ENCODE measurements at regions not wholly inside any gene's neighbourhood (a gene's known extent, or its start where the extent isn't known, plus 50 kb on each side); places are given as distances from the start of the nearest gene placed in this dataset.
"Not testable (repeated sequence)": the region's sequence is repeated elsewhere in the genome, so short reads cannot be mapped to it uniquely, and the experiment has no call there.

DNA sequence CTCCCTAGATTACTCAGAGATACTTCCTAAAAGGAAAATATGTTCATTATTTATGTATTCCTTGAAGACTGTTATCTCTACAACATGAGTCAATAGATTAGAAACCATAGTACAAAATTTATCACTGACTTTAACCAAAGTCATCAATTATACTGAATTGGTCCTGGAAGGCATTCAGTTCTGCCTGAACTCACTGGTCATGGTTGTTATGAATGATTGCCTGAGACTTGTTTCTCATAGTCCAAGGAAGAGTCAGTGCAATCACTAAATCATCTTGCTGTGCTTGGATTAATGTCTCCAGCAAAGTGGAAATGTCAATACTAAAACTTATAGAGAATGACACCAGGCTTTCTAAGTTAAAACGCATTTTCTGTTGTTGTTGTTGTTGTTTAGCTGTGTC is 878.6 kb upstream of the MANEA start:
- H3K36me3 ChIP-seq (ENCODE audit: insufficient read depth, low read length), result no peaks in the 10 kb centered on the region
- ChIA-PET CTCF (ENCODE audit: partially characterized antibody) (no interaction called here), POLR2A (ENCODE audit: partially characterized antibody) (no interaction called here)
- DNase-seq, result no peak
- H3K4me1 ChIP-seq (ENCODE audit: insufficient read depth, low read length), result no peaks in the 10 kb centered on the region
- H3K9me3 Mint-ChIP-seq, result peaks cover 0 to 11% (median 2%) of the 10 kb centered on the region in 8 donors
- H3K4me3 Mint-ChIP-seq, result no peak overlapping the region
- H3K27me3 Mint-ChIP-seq, result no peaks in the 10 kb centered on the region
- no peaks in the 10 kb centered on the region for H3K36me3 Mint-ChIP-seq
- H3K4me1 Mint-ChIP-seq, result no peaks in the 10 kb centered on the region
- intact Hi-C loops (cut with micrococcal nuclease), result no loop called here
- no peaks in the 10 kb centered on the region for H3K9me3 ChIP-seq (ENCODE audit: control insufficient read depth in 1 of 2, low read length in 2 of 2)
- no peak overlapping the region for H3K27ac Mint-ChIP-seq
- no peak overlapping the region for H3K4me3 ChIP-seq (ENCODE audit: low read length in 2 of 2)
- no peaks in the 10 kb centered on the region for H3K27me3 ChIP-seq (ENCODE audit: insufficient read depth, low read length)
- no peak overlapping the region for H3K27ac ChIP-seq (ENCODE audit: low read depth, low read length)

DNA sequence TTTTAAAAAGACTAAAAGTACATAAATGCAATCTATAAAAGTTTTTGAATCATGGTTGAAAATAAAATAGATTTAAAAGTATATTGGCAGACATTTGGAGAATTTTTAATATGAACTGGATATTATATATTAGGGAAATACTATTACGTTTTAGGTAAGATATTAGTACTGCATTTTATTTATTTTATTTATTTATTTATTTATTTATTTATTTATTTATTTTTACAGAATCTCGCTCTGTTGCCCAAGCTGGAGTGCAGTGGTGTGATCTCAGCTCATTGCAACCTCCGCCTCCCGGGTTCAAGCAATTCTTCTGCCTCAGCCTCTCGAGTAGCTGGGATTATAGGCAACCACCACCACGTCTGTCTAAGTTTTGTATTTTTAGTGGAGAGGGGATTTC is 890.1 kb upstream of the MANEA start:
- DNase-seq; H3K27ac Mint-ChIP-seq; intact Hi-C loops (cut with micrococcal nuclease); H3K4me1 Mint-ChIP-seq; H3K9me3 ChIP-seq (ENCODE audit: control insufficient read depth in 1 of 2, low read length in 2 of 2); POLR2A ChIA-PET (ENCODE audit: partially characterized antibody); H3K27me3 ChIP-seq (ENCODE audit: insufficient read depth, low read length); H3K36me3 ChIP-seq (ENCODE audit: insufficient read depth, low read length); H3K4me3 ChIP-seq (ENCODE audit: low read length in 2 of 2); H3K27ac ChIP-seq (ENCODE audit: low read depth, low read length); H3K4me1 ChIP-seq (ENCODE audit: insufficient read depth, low read length); H3K36me3 Mint-ChIP-seq; H3K4me3 Mint-ChIP-seq; H3K27me3 Mint-ChIP-seq; CTCF ChIA-PET (ENCODE audit: partially characterized antibody): not testable (repeated sequence)
- peaks cover 0 to 10% (median 2%) of the 10 kb centered on the region in 8 donors for H3K9me3 Mint-ChIP-seq

DNA sequence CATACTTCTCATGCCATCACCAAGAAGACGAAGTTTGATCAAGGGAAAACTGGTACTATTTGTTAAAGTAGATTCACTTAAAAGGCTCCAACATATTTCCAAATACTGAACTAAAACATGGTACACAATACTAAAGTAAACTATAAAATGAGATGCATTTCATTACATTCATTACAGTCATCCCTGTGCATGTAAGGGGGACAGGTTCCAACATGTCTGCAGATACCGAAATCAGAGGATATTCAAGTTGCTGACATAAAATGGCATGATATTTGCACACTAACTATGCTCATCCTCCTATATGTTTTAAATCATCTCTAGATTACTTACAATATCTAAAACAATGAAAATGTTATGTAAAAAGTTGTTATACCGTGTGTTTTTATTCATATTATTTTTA is 893.9 kb upstream of the MANEA start:
- CTCF ChIA-PET (ENCODE audit: partially characterized antibody), result no interaction called here
- no peaks in the 10 kb centered on the region for H3K4me1 Mint-ChIP-seq
- intact Hi-C loops (cut with micrococcal nuclease), result no loop called here
- H3K36me3 Mint-ChIP-seq, result no peaks in the 10 kb centered on the region
- Histone ChIP-seq H3K4me1 (ENCODE audit: insufficient read depth, low read length) (no peaks in the 10 kb centered on the region), H3K9me3 (ENCODE audit: control insufficient read depth in 1 of 2, low read length in 2 of 2) (no peaks in the 10 kb centered on the region), H3K36me3 (ENCODE audit: insufficient read depth, low read length) (no peaks in the 10 kb centered on the region), H3K4me3 (ENCODE audit: low read length in 2 of 2) (no peak overlapping the region), H3K27me3 (ENCODE audit: insufficient read depth, low read length) (no peaks in the 10 kb centered on the region), H3K27ac (ENCODE audit: low read depth, low read length) (no peak overlapping the region)
- peaks cover 0 to 5% (median 0%) of the 10 kb centered on the region in 8 donors for H3K9me3 Mint-ChIP-seq
- no peak overlapping the region for H3K4me3 Mint-ChIP-seq
- POLR2A ChIA-PET (ENCODE audit: partially characterized antibody), result no interaction called here
- no peak overlapping the region for H3K27ac Mint-ChIP-seq
- no peaks in the 10 kb centered on the region for H3K27me3 Mint-ChIP-seq
- no peak for DNase-seq

DNA sequence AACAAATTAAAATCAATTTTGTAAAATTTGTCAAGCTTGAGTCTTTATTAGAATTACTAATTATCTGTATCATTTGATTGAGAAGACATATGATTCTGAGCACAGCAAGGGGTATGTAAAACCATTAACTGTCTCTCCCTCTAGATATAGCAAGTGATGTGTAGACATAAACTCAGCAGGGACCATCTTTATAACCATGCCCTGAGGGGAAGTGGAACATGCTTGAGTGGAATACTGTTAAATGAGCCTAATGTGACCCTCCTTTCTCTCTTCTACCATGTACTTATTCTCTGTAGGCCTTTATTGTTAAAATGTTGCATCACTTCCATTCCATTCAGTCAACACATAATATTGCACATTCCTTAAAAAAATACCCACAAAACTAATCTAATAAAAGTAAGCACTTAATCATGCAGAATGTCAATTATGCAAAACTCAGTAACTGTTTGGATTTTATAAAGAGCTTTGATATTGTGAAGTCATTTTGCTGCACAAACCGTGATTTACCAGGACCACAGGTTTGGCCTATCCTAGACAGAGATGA is 896.6 kb upstream of the MANEA start:
- Histone ChIP-seq H3K9me3 (ENCODE audit: control insufficient read depth in 1 of 2, low read length in 2 of 2) (no peaks in the 10 kb centered on the region), H3K36me3 (ENCODE audit: insufficient read depth, low read length) (no peaks in the 10 kb centered on the region), H3K4me3 (ENCODE audit: low read length in 2 of 2) (no peak overlapping the region), H3K27ac (ENCODE audit: low read depth, low read length) (no peak overlapping the region), H3K27me3 (ENCODE audit: insufficient read depth, low read length) (no peaks in the 10 kb centered on the region), H3K4me1 (ENCODE audit: insufficient read depth, low read length) (no peaks in the 10 kb centered on the region)
- CTCF ChIA-PET (ENCODE audit: partially characterized antibody), result no interaction called here
- peaks cover 0 to 5% (median under 1%) of the 10 kb centered on the region in 8 donors for H3K9me3 Mint-ChIP-seq
- H3K36me3 Mint-ChIP-seq, result no peaks in the 10 kb centered on the region
- H3K27ac Mint-ChIP-seq, result no peak overlapping the region
- no peak overlapping the region for H3K4me3 Mint-ChIP-seq
- DNase-seq, result no peak
- intact Hi-C loops (cut with micrococcal nuclease), result no loop called here
- no peaks in the 10 kb centered on the region for H3K4me1 Mint-ChIP-seq
- POLR2A ChIA-PET (ENCODE audit: partially characterized antibody), result no interaction called here
- H3K27me3 Mint-ChIP-seq, result no peaks in the 10 kb centered on the region

DNA sequence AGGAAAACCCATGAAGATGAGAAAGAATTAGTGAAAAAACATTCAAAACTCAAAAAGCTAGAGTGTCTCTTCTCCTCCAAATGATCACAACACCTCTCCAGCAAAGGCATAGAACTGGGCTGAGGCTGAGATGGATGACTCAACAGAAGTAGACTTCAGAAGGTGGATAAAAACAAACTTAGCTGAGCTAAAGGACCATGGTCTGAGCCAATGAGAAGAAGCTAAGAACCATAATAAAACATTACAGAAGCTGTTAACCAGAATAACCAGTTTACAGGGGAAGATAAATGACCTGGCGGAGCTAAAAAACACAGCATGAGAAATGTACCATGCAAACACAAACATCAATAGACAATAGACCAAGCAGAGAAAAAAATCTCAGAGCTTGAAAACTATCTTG is 904.1 kb upstream of the MANEA start:
- Mint-ChIP-seq H3K4me1 (no peaks in the 10 kb centered on the region), H3K4me3 (no peak overlapping the region), H3K9me3 (peaks cover 0 to 15% (median 5%) of the 10 kb centered on the region in 8 donors), H3K27me3 (no peaks in the 10 kb centered on the region), H3K27ac (no peak overlapping the region), H3K36me3 (no peaks in the 10 kb centered on the region)
- H3K4me1 ChIP-seq (ENCODE audit: insufficient read depth, low read length), result no peaks in the 10 kb centered on the region
- H3K9me3 ChIP-seq (ENCODE audit: control insufficient read depth in 1 of 2, low read length in 2 of 2), result no peaks in the 10 kb centered on the region
- CTCF ChIA-PET (ENCODE audit: partially characterized antibody), result no interaction called here
- no peak overlapping the region for H3K27ac ChIP-seq (ENCODE audit: low read depth, low read length)
- no peaks in the 10 kb centered on the region for H3K27me3 ChIP-seq (ENCODE audit: insufficient read depth, low read length)
- no peak overlapping the region for H3K4me3 ChIP-seq (ENCODE audit: low read length in 2 of 2)
- no peaks in the 10 kb centered on the region for H3K36me3 ChIP-seq (ENCODE audit: insufficient read depth, low read length)
- intact Hi-C loops (cut with micrococcal nuclease), result no loop called here
- no peak for DNase-seq
- POLR2A ChIA-PET (ENCODE audit: partially characterized antibody), result no interaction called here

DNA sequence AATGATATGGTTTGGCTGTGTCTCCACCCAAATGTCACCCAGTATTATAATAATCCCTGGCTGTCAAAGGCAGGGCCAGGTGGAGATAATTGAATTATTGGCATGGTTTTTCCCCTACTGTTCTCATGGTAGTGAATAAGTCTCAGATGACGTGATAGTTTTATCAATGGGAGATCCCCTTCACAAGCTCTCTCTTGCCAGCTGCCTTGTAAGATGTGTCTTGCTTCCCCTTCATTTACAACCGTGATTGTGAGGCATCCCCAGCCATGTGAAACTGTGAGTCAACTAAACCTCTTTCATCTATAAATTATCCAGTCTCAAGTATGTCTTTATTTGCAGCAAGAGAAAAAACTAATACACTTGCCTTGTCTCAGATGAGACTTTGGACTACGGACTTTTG is 907.3 kb upstream of the MANEA start:
- Mint-ChIP-seq H3K36me3 (no peaks in the 10 kb centered on the region), H3K9me3 (peaks cover 0 to 13% (median 4%) of the 10 kb centered on the region in 8 donors), H3K4me3 (no peak overlapping the region), H3K4me1 (no peaks in the 10 kb centered on the region), H3K27me3 (no peaks in the 10 kb centered on the region), H3K27ac (no peak overlapping the region)
- Histone ChIP-seq H3K9me3 (ENCODE audit: control insufficient read depth in 1 of 2, low read length in 2 of 2) (no peaks in the 10 kb centered on the region), H3K27me3 (ENCODE audit: insufficient read depth, low read length) (no peaks in the 10 kb centered on the region), H3K4me1 (ENCODE audit: insufficient read depth, low read length) (no peaks in the 10 kb centered on the region), H3K27ac (ENCODE audit: low read depth, low read length) (no peak overlapping the region), H3K36me3 (ENCODE audit: insufficient read depth, low read length) (no peaks in the 10 kb centered on the region), H3K4me3 (ENCODE audit: low read length in 2 of 2) (no peak overlapping the region)
- intact Hi-C loops (cut with micrococcal nuclease), result no loop called here
- CTCF ChIA-PET (ENCODE audit: partially characterized antibody), result no interaction called here
- no peak for DNase-seq
- POLR2A ChIA-PET (ENCODE audit: partially characterized antibody), result no interaction called here

DNA sequence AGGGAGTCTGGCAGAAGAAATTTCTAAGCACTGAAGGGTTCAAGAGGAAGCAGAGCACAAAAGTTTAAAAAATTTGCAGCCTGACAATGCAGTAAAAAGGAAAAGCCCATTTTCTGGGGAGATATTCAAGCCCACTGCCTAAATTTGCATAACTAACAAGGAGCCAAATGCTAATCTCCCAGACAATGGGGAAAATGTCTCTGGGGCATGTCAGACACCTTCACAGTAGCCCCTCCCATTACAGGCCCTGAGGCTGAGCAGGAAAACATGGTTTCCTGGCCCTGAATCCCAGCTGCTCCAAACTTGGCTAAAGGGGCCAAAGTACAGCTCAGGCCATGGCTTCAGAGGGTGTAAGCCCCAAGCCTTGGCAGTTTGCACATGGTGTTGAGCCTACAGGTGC is 908.5 kb upstream of the MANEA start:
- Histone ChIP-seq H3K4me1 (ENCODE audit: insufficient read depth, low read length) (no peaks in the 10 kb centered on the region), H3K9me3 (ENCODE audit: control insufficient read depth in 1 of 2, low read length in 2 of 2) (no peaks in the 10 kb centered on the region), H3K27ac (ENCODE audit: low read depth, low read length) (no peak overlapping the region), H3K36me3 (ENCODE audit: insufficient read depth, low read length) (no peaks in the 10 kb centered on the region), H3K27me3 (ENCODE audit: insufficient read depth, low read length) (no peaks in the 10 kb centered on the region), H3K4me3 (ENCODE audit: low read length in 2 of 2) (no peak overlapping the region)
- H3K4me3 Mint-ChIP-seq, result no peak overlapping the region
- no peaks in the 10 kb centered on the region for H3K4me1 Mint-ChIP-seq
- H3K27ac Mint-ChIP-seq, result no peak overlapping the region
- H3K27me3 Mint-ChIP-seq, result no peaks in the 10 kb centered on the region
- no peaks in the 10 kb centered on the region for H3K36me3 Mint-ChIP-seq
- DNase-seq, result no peak
- POLR2A ChIA-PET (ENCODE audit: partially characterized antibody), result no interaction called here
- intact Hi-C loops (cut with micrococcal nuclease), result no loop called here
- peaks cover 0 to 9% (median 4%) of the 10 kb centered on the region in 8 donors for H3K9me3 Mint-ChIP-seq
- CTCF ChIA-PET (ENCODE audit: partially characterized antibody), result no interaction called here

DNA sequence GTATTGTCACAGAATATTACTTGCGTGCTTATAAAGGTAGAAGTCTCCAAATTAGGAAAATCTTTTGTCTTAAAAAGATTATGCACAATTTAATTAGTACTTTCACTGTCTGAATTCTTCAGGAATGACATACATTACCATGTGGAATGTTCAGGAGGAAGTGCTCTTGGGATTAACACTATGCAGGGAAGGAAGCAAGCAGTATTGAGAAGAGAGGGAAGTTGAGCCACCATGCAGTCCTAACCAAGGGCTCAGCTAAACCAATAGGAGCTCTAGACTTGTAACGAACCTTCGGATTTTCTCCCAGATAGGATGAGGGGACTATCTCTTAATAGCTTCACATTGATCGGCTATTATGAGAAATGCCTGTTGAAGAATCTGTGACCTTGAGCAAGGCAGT is 918.4 kb upstream of the MANEA start:
- Histone ChIP-seq H3K27ac (ENCODE audit: low read depth, low read length) (no peak overlapping the region), H3K9me3 (ENCODE audit: control insufficient read depth in 1 of 2, low read length in 2 of 2) (no peaks in the 10 kb centered on the region), H3K36me3 (ENCODE audit: insufficient read depth, low read length) (no peaks in the 10 kb centered on the region), H3K27me3 (ENCODE audit: insufficient read depth, low read length) (no peaks in the 10 kb centered on the region), H3K4me3 (ENCODE audit: low read length in 2 of 2) (no peak overlapping the region), H3K4me1 (ENCODE audit: insufficient read depth, low read length) (no peaks in the 10 kb centered on the region)
- Mint-ChIP-seq H3K27ac (no peak overlapping the region), H3K36me3 (no peaks in the 10 kb centered on the region), H3K4me1 (no peaks in the 10 kb centered on the region), H3K4me3 (no peak overlapping the region), H3K9me3 (peaks cover 0 to 9% (median 4%) of the 10 kb centered on the region in 8 donors), H3K27me3 (no peaks in the 10 kb centered on the region)
- DNase-seq, result no peak
- ChIA-PET POLR2A (ENCODE audit: partially characterized antibody) (no interaction called here), CTCF (ENCODE audit: partially characterized antibody) (no interaction called here)
- intact Hi-C loops (cut with micrococcal nuclease), result no loop called here

All from CD4-positive, alpha-beta memory T cell (primary cell).